H9 (cell line): ENCODE measurements at regions not wholly inside any gene's neighbourhood (a gene's known extent, or its start where the extent isn't known, plus 50 kb on each side); places are given as distances from the start of the nearest gene placed in this dataset.

ENCODE experiments used
- DNase-seq: peaks from one replicate; pipeline ENCODE4 v3.0.0-alpha.2; 2017
- H2AFZ ChIP-seq: one replicate; pipeline ENCODE4 v1.6.1; 2013; ENCODE audit warnings: mild to moderate bottlenecking, low read length, control low read depth, moderate library complexity
- H2AK5ac ChIP-seq: 2 replicates; pipeline ENCODE4 v1.6.1; 2013; ENCODE audit warnings: low read length, control low read depth, mixed read lengths; ENCODE audit not compliant: insufficient read length
- H2BK120ac ChIP-seq: one replicate; pipeline ENCODE4 v1.6.1; 2013; ENCODE audit warnings: low read depth, mild to moderate bottlenecking, low read length, control low read depth, inconsistent platforms; ENCODE audit not compliant: poor library complexity, severe bottlenecking
- H2BK12ac ChIP-seq: 2 replicates; pipeline ENCODE4 v1.6.1; 2013; ENCODE audit warnings: low read length, control low read depth, mixed read lengths, low read depth; ENCODE audit not compliant: insufficient read length
- H2BK15ac ChIP-seq: 2 replicates; pipeline ENCODE4 v1.6.1; 2013; ENCODE audit warnings: low read depth, low read length, control low read depth
- H2BK20ac ChIP-seq: one replicate; pipeline ENCODE4 v1.6.1; 2013; ENCODE audit warnings: low read depth, mild to moderate bottlenecking, low read length, control low read depth, inconsistent platforms; ENCODE audit not compliant: poor library complexity, severe bottlenecking
- H2BK5ac ChIP-seq: 2 replicates; pipeline ENCODE4 v1.6.1; 2013; ENCODE audit warnings: low read length, control low read depth, mixed read lengths; ENCODE audit not compliant: insufficient read length
- H3K14ac ChIP-seq: 2 replicates; pipeline ENCODE4 v1.6.1; 2013; ENCODE audit warnings: low read length, control low read depth; ENCODE audit not compliant: insufficient read depth
- H3K18ac ChIP-seq: 2 replicates; pipeline ENCODE4 v1.6.1; 2013; ENCODE audit warnings: low read depth, mild to moderate bottlenecking, mixed read lengths, low read length, control low read depth; ENCODE audit not compliant: insufficient read length
- H3K23ac ChIP-seq: 2 replicates; pipeline ENCODE4 v1.6.1; 2013; ENCODE audit warnings: low read length, control low read depth, mixed read lengths, low read depth; ENCODE audit not compliant: insufficient read length
- H3K23me2 ChIP-seq: 2 replicates; pipeline ENCODE4 v1.6.1; 2013; ENCODE audit warnings: low read depth, mild to moderate bottlenecking, mixed read lengths, low read length, control low read depth; ENCODE audit not compliant: insufficient read length, poor library complexity, severe bottlenecking
- H3K27ac ChIP-seq: 2 replicates; pipeline ENCODE4 v1.5.1; 2013; ENCODE audit warnings: low read length, control low read depth, mixed read lengths, low read depth; ENCODE audit not compliant: insufficient read length
- H3K27me3 ChIP-seq: 2 replicates; pipeline ENCODE4 v1.6.1; 2013; ENCODE audit warnings: low read length, control low read depth, inconsistent platforms; ENCODE audit not compliant: insufficient read depth
- H3K4ac ChIP-seq: 2 replicates; pipeline ENCODE4 v1.6.1; 2013; ENCODE audit warnings: low read depth, mild to moderate bottlenecking, control low read depth, inconsistent platforms, low read length, moderate library complexity
- H3K4me1 ChIP-seq: 2 replicates; pipeline ENCODE4 v1.6.1; 2013; ENCODE audit warnings: low read length, control low read depth, inconsistent platforms; ENCODE audit not compliant: insufficient read depth
- H3K4me2 ChIP-seq: 2 replicates; pipeline ENCODE4 v1.6.1; 2013; ENCODE audit warnings: low read length, control low read depth, mixed read lengths; ENCODE audit not compliant: insufficient read length, insufficient read depth
- H3K56ac ChIP-seq: 2 replicates; pipeline ENCODE4 v1.6.1; 2013; ENCODE audit warnings: low read depth, mild to moderate bottlenecking, mixed read lengths, low read length, control low read depth; ENCODE audit not compliant: insufficient read length
- H3K79me1 ChIP-seq: 2 replicates; pipeline ENCODE4 v1.6.1; 2013; ENCODE audit warnings: low read depth, mild to moderate bottlenecking, moderate library complexity, low read length, control low read depth, inconsistent platforms; ENCODE audit not compliant: insufficient read depth, poor library complexity, severe bottlenecking
- H3K79me2 ChIP-seq: 2 replicates; pipeline ENCODE4 v1.6.1; 2013; ENCODE audit warnings: low read length, control low read depth, inconsistent platforms; ENCODE audit not compliant: insufficient read depth
- H3K9ac ChIP-seq: 2 replicates; pipeline ENCODE4 v1.6.1; 2013; ENCODE audit warnings: low read length, control low read depth, mixed read lengths; ENCODE audit not compliant: insufficient read length; ENCODE audit errors: extremely low read depth
- H3K9me3 ChIP-seq: one replicate; pipeline ENCODE4 v1.6.1; 2013; ENCODE audit warnings: low read depth, low read length, inconsistent platforms; ENCODE audit not compliant: control insufficient read depth
- H3T11ph ChIP-seq: one replicate; pipeline ENCODE4 v1.6.1; 2013; ENCODE audit warnings: mild to moderate bottlenecking, low read length, control low read depth, inconsistent platforms
- H4K20me1 ChIP-seq: one replicate; pipeline ENCODE4 v1.6.1; 2013; ENCODE audit not compliant: control insufficient read depth, insufficient read length, insufficient read depth
- H4K5ac ChIP-seq: 2 replicates; pipeline ENCODE4 v1.6.1; 2013; ENCODE audit warnings: low read depth, mild to moderate bottlenecking, mixed read lengths, low read length, control low read depth; ENCODE audit not compliant: insufficient read length
- H4K8ac ChIP-seq: replicated peaks from 2 replicates; pipeline ENCODE4 v1.6.1; 2013; ENCODE audit warnings: low read length, control low read depth, mixed read lengths, low read depth; ENCODE audit not compliant: insufficient read length
- H4K91ac ChIP-seq: 2 replicates; pipeline ENCODE4 v1.6.1; 2013; ENCODE audit warnings: low read depth, mild to moderate bottlenecking, moderate library complexity, mixed read lengths, low read length, control low read depth; ENCODE audit not compliant: insufficient read length
- H3K27ac Mint-ChIP-seq, 3 experiments: 2 replicates in 2 of 3; 3 replicates in 1 of 3; pipeline ENCODE4 v1.8.0; 2020 to 2021; ENCODE audit warnings: mixed read lengths in 3 of 3, mild to moderate bottlenecking in 1 of 3, moderate library complexity in 1 of 3
- H3K27me3 Mint-ChIP-seq: 2 replicates; pipeline ENCODE4 v1.8.0; 2021; ENCODE audit warnings: low read depth, mild to moderate bottlenecking, moderate library complexity, mixed read lengths
- H3K36me3 Mint-ChIP-seq, 3 experiments: 2 replicates in 2 of 3; 3 replicates in 1 of 3; pipeline ENCODE4 v1.8.0; 2020 to 2021; ENCODE audit warnings: low read depth in 3 of 3, mixed read lengths in 3 of 3; ENCODE audit not compliant: insufficient read depth in 1 of 3
- H3K4me1 Mint-ChIP-seq, 2 experiments: 2 replicates each; pipeline ENCODE4 v1.8.0; 2020; ENCODE audit warnings: mixed read lengths in 2 of 2
- H3K4me3 Mint-ChIP-seq, 2 experiments: 2 replicates in 1 of 2; 3 replicates in 1 of 2; pipeline ENCODE4 v1.8.0; 2020 to 2021; ENCODE audit warnings: mild to moderate bottlenecking in 2 of 2, mixed read lengths in 2 of 2, moderate library complexity in 1 of 2
- H3K9me3 Mint-ChIP-seq, 2 experiments: 2 replicates in 1 of 2; 3 replicates in 1 of 2; pipeline ENCODE4 v1.8.0; 2020; ENCODE audit warnings: mild to moderate bottlenecking in 2 of 2, mixed read lengths in 2 of 2, moderate library complexity in 1 of 2
- CTCF ChIP-seq: fragments of 200-600 bp; sonication (generic); conservative IDR thresholded peaks from 3 replicates; pipeline ENCODE4 v1.8.0; 2021; ENCODE audit warnings: antibody characterized with exemption, mild to moderate bottlenecking
- WGBS: extraction: QIAGEN DNeasy Blood & Tissue Kit; methylation state at CpG from one replicate; pipeline ENCODE4 v1.1.7; 2013; ENCODE audit warnings: missing lambda C conversion rate, low lambda C conversion rate, mixed read lengths; ENCODE audit not compliant: insufficient read length; ENCODE audit errors: extremely low coverage; 5-methylcytosine and 5-hydroxymethylcytosine counted together

- H3K36me3 Mint-ChIP-seq: no peaks in the 10 kb centered on the region; a peak in 1 of 7 replicates
- Histone ChIP-seq H3K4me2 (no peak overlapping the region), H2BK20ac (no peak overlapping the region), H4K8ac (no peak overlapping the region), H2AK5ac (no peak overlapping the region), H3K18ac (no peak overlapping the region), H3K4ac (no peak overlapping the region), H2BK120ac (no peak overlapping the region), H3K9me3 (no peaks in the 10 kb centered on the region), H4K91ac (no peak overlapping the region), H3K9ac (no peak overlapping the region), H2BK5ac (no peak overlapping the region), H3K4me1 (no peaks in the 10 kb centered on the region), H3K23me2 (no peaks in the 10 kb centered on the region), H2BK15ac (no peak overlapping the region), H3T11ph (no peak overlapping the region), H3K79me2 (no peaks in the 10 kb centered on the region), H3K27ac (no peak overlapping the region), H4K5ac (no peak overlapping the region), H2AFZ (no peak overlapping the region), H3K79me1 (no peaks in the 10 kb centered on the region), H2BK12ac (no peak overlapping the region), H3K23ac (no peak overlapping the region), H3K56ac (no peak overlapping the region), H4K20me1 (no peaks in the 10 kb centered on the region), H3K14ac (no peak overlapping the region), H3K27me3 (no peaks in the 10 kb centered on the region)
- DNase-seq: no peak
- no CpG with 5 or more reads among the region's 5 CpGs for WGBS
- H3K27me3 Mint-ChIP-seq: no peaks in the 10 kb centered on the region
- peaks cover 0 to 2% of the 10 kb centered on the region in 2 experiments; a peak in 1 of 5 replicates for H3K9me3 Mint-ChIP-seq
- no peak overlapping the region for H3K27ac Mint-ChIP-seq
- peaks cover 25 to 30% of the 10 kb centered on the region in 2 experiments for H3K4me1 Mint-ChIP-seq
- H3K4me3 Mint-ChIP-seq: no peak overlapping the region; a peak in 1 of 5 replicates
- TF ChIP-seq CTCF: no peak
Observed at GRCh38 chr6:134619077-134619476, 301.2 kb upstream of the SGK1 start.
